GM21723 (cell line): ENCODE measurements at regions not wholly inside any gene's neighbourhood (a gene's known extent, or its start where the extent isn't known, plus 50 kb on each side); places are given as distances from the start of the nearest gene placed in this dataset.

Experiments
- ATAC-seq: cut with Tn5 transposase; IDR thresholded peaks from one replicate; pipeline ENCODE4 v1.9.1; 2021; ENCODE audit warnings: mild to moderate bottlenecking, moderate library complexity; ENCODE audit not compliant: unreplicated experiment

- ATAC-seq, result no peak
These were observed 132.9 kb upstream of the MYLIP start for GRCh38 chr6:15996030-15996429.

- ATAC-seq, result no peak
These were observed 133.4 kb upstream of the MYLIP start for GRCh38 chr6:15995493-15995892.

- no peak for ATAC-seq
These were observed 133.9 kb upstream of the MYLIP start for GRCh38 chr6:15994814-15995459.

- no peak for ATAC-seq
These were observed 135.1 kb upstream of the MYLIP start for GRCh38 chr6:15993716-15994228.

- ATAC-seq, result peak; percentile 16
These were observed 138.7 kb upstream of the MYLIP start for GRCh38 chr6:15990179-15990578.

- ATAC-seq, result peak; percentile 70
These were observed 139.5 kb upstream of the MYLIP start for GRCh38 chr6:15989397-15989796.

GRCh38 chr6:15987569-15987968 lies 141.3 kb upstream of the MYLIP start:
- ATAC-seq, result no peak

- no peak for ATAC-seq
These were observed 142.8 kb upstream of the MYLIP start for GRCh38 chr6:15986027-15986629.

GRCh38 chr6:15985379-15985959 lies 143.4 kb upstream of the MYLIP start:
- ATAC-seq, result no peak

- no peak for ATAC-seq
These were observed 146.9 kb upstream of the MYLIP start for GRCh38 chr6:15981956-15982355.

- no peak for ATAC-seq
These were observed 148.1 kb upstream of the MYLIP start for GRCh38 chr6:15980801-15981200.

GRCh38 chr6:15978426-15978825 lies 150.5 kb upstream of the MYLIP start:
- no peak for ATAC-seq

GRCh38 chr6:15977050-15977449 lies 151.8 kb upstream of the MYLIP start:
- no peak for ATAC-seq

GRCh38 chr6:15974817-15975216 lies 154.1 kb upstream of the MYLIP start:
- ATAC-seq, result no peak

- no peak for ATAC-seq
These were observed 158.4 kb upstream of the MYLIP start for GRCh38 chr6:15970517-15970916.

GRCh38 chr6:15969236-15969778 lies 159.6 kb upstream of the MYLIP start:
- ATAC-seq, result no peak

- ATAC-seq, result no peak
These were observed 160.4 kb upstream of the MYLIP start for GRCh38 chr6:15968519-15968918.

- ATAC-seq, result no peak
These were observed 162.8 kb upstream of the MYLIP start for GRCh38 chr6:15966000-15966520.

GRCh38 chr6:15962449-15962764 lies 166.5 kb upstream of the MYLIP start:
- ATAC-seq, result no peak

- ATAC-seq, result no peak
These were observed 167.0 kb upstream of the MYLIP start for GRCh38 chr6:15961635-15962448.
